ENCODE measurements at regions not wholly inside any gene's neighbourhood (a gene's known extent, or its start where the extent isn't known, plus 50 kb on each side); places are given as distances from the start of the nearest gene placed in this dataset.

DNA sequence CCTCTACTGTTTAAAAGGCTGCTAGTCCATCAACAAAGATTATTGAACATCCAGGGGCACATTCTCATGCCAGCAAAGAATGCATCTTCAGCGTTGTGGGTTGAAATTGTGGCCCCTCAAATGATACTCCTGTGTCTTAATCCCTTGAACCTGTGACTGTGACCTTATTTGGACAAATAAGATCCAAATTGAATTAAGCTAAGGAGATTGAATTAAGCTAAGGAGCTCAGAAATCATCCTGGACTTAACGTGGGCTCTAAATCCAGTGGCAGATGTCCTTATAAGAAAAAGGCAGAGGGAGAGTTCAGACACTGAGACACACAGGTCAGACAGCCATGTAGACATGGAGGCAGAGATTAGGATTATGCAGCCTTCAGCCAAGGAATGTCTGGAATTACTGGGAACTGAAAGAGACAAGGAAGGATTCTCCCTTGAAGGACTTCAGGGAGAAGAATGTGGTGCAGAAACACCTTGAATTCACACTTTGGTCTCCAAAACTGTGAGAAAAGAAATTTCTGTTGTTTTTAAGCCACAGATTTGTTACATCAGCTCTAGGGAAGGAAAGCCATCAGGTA is 57.3 kb upstream of the SLC24A5 start:
- ATAC-seq (ENCODE audit: poor library complexity) (no peak), DNase-seq (no peak)
- intact Hi-C loops (cut with DNase I), result no loop called here

DNA sequence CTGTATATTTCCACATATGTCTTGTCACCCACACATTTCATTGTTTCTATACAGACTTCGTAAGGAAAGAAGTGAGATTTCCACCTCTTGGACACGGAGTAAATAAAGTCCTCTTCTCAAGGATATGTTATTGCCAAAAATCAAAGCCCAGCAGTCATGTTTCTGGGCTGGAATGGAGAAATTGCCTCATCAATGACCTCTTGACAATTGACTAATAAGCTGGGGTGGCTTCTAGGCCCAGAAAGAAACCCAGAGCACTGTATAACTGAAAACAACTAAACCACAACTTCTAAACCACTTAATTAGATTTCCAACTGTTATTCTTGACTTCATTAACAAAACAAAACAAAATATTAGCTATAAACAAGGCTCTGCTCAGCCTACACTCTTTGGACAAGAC is 56.4 kb upstream of the SLC24A5 start:
- DNase-seq (no peak), ATAC-seq (ENCODE audit: poor library complexity) (no peak)
- intact Hi-C loops (cut with DNase I), result no loop called here

DNA sequence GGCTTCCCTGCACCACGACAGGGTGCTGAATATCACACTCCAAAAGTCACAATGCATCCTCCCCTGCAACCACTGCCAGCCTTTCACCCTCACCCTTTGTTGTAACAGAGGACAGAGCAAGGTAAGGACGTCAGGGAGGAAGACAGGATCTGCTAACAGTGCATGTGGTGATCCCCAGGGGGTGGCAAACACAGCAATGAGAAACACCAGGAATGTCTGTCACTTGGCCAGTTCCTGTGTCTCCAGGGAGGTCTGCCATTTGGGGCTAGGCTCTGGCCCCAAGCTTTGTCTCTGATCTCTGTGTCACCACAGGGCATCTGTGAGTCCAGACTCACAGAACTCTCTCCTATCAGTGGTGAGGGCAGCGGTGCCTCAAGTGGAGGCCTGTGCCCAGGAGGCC is 54.3 kb upstream of the SLC24A5 start:
- DNase-seq, result no peak
- intact Hi-C loops (cut with DNase I), result no loop called here
- ATAC-seq (ENCODE audit: poor library complexity), result no peak
